Liver (tissue), 8 donors: ENCODE measurements at regions not wholly inside any gene's neighbourhood (a gene's known extent, or its start where the extent isn't known, plus 50 kb on each side); places are given as distances from the start of the nearest gene placed in this dataset.

ENCODE experiments used
- DNase-seq: peaks from one replicate; pipeline ENCODE4 v3.0.0-alpha.2; 2017; ENCODE audit warnings: low spot score
- H3K27ac ChIP-seq, 2 donors: one replicate each; pipeline ENCODE4 v1.7.0; 2013; ENCODE audit warnings: inconsistent platforms in 2 of 2, low read length in 2 of 2, control low read depth in 1 of 2, low read depth in 1 of 2, mild to moderate bottlenecking in 1 of 2
- H3K27me3 ChIP-seq, 4 donors: one replicate each; pipeline versions ENCODE4 v1.6.1 to v1.7.0; 2013; ENCODE audit warnings: low read length in 3 of 4, inconsistent platforms in 1 of 4, mild to moderate bottlenecking in 1 of 4, moderate library complexity in 1 of 4; ENCODE audit not compliant: control insufficient read depth in 4 of 4, insufficient read depth in 4 of 4
- H3K36me3 ChIP-seq, 4 donors: one replicate each; pipeline versions ENCODE4 v1.6.1 to v1.7.0; 2013; ENCODE audit warnings: low read length in 3 of 4, mild to moderate bottlenecking in 3 of 4, low read depth in 1 of 4, moderate library complexity in 1 of 4; ENCODE audit not compliant: control insufficient read depth in 4 of 4, insufficient read depth in 3 of 4
- H3K4me1 ChIP-seq, 4 donors: one replicate each; pipeline versions ENCODE4 v1.6.1 to v1.7.0; 2013; ENCODE audit warnings: low read length in 3 of 4, mild to moderate bottlenecking in 3 of 4, moderate library complexity in 1 of 4; ENCODE audit not compliant: control insufficient read depth in 4 of 4, insufficient read depth in 4 of 4
- H3K4me3 ChIP-seq, 3 donors: one replicate each; pipeline versions ENCODE4 v1.6.1 to v1.7.0; 2013; ENCODE audit warnings: low read length in 3 of 3, control low read depth in 1 of 3, low read depth in 1 of 3, mild to moderate bottlenecking in 1 of 3
- H3K9ac ChIP-seq, 2 donors: one replicate each; pipeline ENCODE4 v1.7.0; 2013; ENCODE audit warnings: low read length in 2 of 2, mild to moderate bottlenecking in 2 of 2, moderate library complexity in 2 of 2, control low read depth in 1 of 2, low read depth in 1 of 2
- H3K9me3 ChIP-seq, 4 donors: one replicate each; pipeline versions ENCODE4 v1.6.1 to v1.7.0; 2013; ENCODE audit warnings: low read length in 3 of 4; ENCODE audit not compliant: control insufficient read depth in 4 of 4
- ATF3 ChIP-seq: IDR thresholded peaks from 2 replicates; pipeline ENCODE4 v1.6.1; 2016; ENCODE audit warnings: antibody characterized with exemption
- CTCF ChIP-seq: fragments of 150-350 bp; IDR thresholded peaks from 2 replicates; pipeline ENCODE4 v1.5.1; 2017; ENCODE audit warnings: improper control_type of control experiment, low read depth, low read length; ENCODE audit not compliant: missing input control
- EGR1 ChIP-seq, 2 donors: IDR thresholded peaks; 2 replicates each; pipeline ENCODE4 v1.6.1; 2016 to 2018; ENCODE audit warnings: antibody characterized with exemption in 2 of 2, low read depth in 2 of 2
- FOXA1 ChIP-seq: IDR thresholded peaks from 2 replicates; pipeline ENCODE4 v1.6.1; 2016; ENCODE audit warnings: antibody characterized with exemption
- FOXA2 ChIP-seq: IDR thresholded peaks from 2 replicates; pipeline ENCODE4 v1.6.1; 2016; ENCODE audit warnings: antibody characterized with exemption
- GABPA ChIP-seq, 2 donors: IDR thresholded peaks in 1 of 2; conservative IDR thresholded peaks in 1 of 2; 2 replicates each; pipeline ENCODE4 v1.6.1; 2016; ENCODE audit warnings: antibody characterized with exemption in 2 of 2, mild to moderate bottlenecking in 1 of 2, moderate library complexity in 1 of 2
- HNF4A ChIP-seq, 2 donors: conservative IDR thresholded peaks; 2 replicates each; pipeline ENCODE4 v1.6.1; 2016; ENCODE audit warnings: antibody characterized with exemption in 2 of 2, mild to moderate bottlenecking in 2 of 2
- HNF4G ChIP-seq: IDR thresholded peaks from 2 replicates; pipeline ENCODE4 v1.6.1; 2016; ENCODE audit warnings: antibody characterized with exemption
- JUND ChIP-seq, 2 donors: IDR thresholded peaks; 2 replicates each; pipeline ENCODE4 v1.6.1; 2016; ENCODE audit warnings: antibody characterized with exemption in 2 of 2
- NR2F2 ChIP-seq: IDR thresholded peaks from 2 replicates; pipeline ENCODE4 v1.6.1; 2016; ENCODE audit warnings: antibody characterized with exemption
- RAD21 ChIP-seq, 2 donors: IDR thresholded peaks; 2 replicates each; pipeline ENCODE4 v1.6.1; 2016; ENCODE audit warnings: antibody characterized with exemption in 2 of 2, mild to moderate bottlenecking in 2 of 2
- REST ChIP-seq: IDR thresholded peaks from 2 replicates; pipeline ENCODE4 v1.6.1; 2016; ENCODE audit warnings: antibody characterized with exemption, mild to moderate bottlenecking
- RXRA ChIP-seq, 2 donors: IDR thresholded peaks; 2 replicates each; pipeline ENCODE4 v1.6.1; 2017 to 2018; ENCODE audit warnings: antibody characterized with exemption in 2 of 2, mild to moderate bottlenecking in 1 of 2
- SP1 ChIP-seq: IDR thresholded peaks from 2 replicates; pipeline ENCODE4 v1.6.1; 2018; ENCODE audit warnings: antibody characterized with exemption, mild to moderate bottlenecking
- TAF1 ChIP-seq: conservative IDR thresholded peaks from 2 replicates; pipeline ENCODE4 v1.6.1; 2016; ENCODE audit warnings: antibody characterized with exemption, mild to moderate bottlenecking
- YY1 ChIP-seq: IDR thresholded peaks from 2 replicates; pipeline ENCODE4 v1.6.1; 2016; ENCODE audit warnings: antibody characterized with exemption, mild to moderate bottlenecking
- WGBS: extraction: QIAGEN DNeasy Blood & Tissue Kit; methylation state at CpG from one replicate; pipeline ENCODE4 v1.1.7; 2013; 5-methylcytosine and 5-hydroxymethylcytosine counted together
- TF ChIP-seq, protein P1 (sequence below): IDR thresholded peaks from 2 replicates; pipeline ENCODE4 v1.6.1; 2016; ENCODE audit warnings: antibody characterized with exemption
- TF ChIP-seq, protein P2 (sequence below): IDR thresholded peaks from 2 replicates; pipeline ENCODE4 v1.6.1; 2016; ENCODE audit warnings: antibody characterized with exemption
- donor health status: healthy.
- donor health status: healthy.
- donor health status: healthy.
- donor health status: healthy.
- donor health status: healthy.

- no peak for TF ChIP-seq REST
- TF ChIP-seq EGR1 (IDR thresholded peaks at IDR 0.05; ENCODE audit: low read depth in 2 of 2), result no peak
- no peak for TF ChIP-seq CTCF
- no peak for TF ChIP-seq HNF4G
Measured at GRCh38 chr16:86403541-86404163, 106.7 kb upstream of the FOXF1 start (continued).

DNA sequence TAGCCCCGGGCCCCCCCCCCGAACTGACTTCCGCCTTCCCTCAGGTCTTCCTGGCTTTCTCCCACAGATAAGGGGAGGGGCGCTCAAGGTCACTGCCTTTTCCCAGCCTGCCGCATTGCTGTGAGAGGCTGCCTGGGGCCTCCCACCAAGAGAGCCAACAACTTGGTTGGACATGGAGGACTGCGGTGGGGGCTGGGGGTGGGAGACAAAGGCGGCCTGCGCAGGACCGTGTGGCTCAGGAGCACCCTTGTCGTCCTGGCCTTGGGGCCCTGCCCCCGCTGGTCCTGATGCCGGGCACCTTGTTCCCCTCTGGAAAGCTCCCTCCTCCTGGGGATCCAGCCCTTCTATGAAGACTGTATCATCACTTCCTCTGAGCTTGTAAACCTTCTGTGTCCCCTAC is 105.6 kb upstream of the FOXF1 start:
- Histone ChIP-seq H3K27me3 (peaks cover 0 to 13% (median under 1%) of the 10 kb centered on the region in 4 donors), H3K9me3 (no peaks in the 10 kb centered on the region), H3K36me3 (no peaks in the 10 kb centered on the region), H3K27ac (no peak overlapping the region), H3K9ac (no peak overlapping the region), H3K4me3 (no peak overlapping the region), H3K4me1 (no peaks in the 10 kb centered on the region)
- TF ChIP-seq FOXA1, result no peak
- no peak for TF ChIP-seq ATF3
- TF ChIP-seq RAD21 (IDR thresholded peaks at IDR 0.05), result no peak
- no peak for TF ChIP-seq SP1
- no peak for DNase-seq
- WGBS, result 57% methylated on average over 12 of the region's 12 CpGs

DNA sequence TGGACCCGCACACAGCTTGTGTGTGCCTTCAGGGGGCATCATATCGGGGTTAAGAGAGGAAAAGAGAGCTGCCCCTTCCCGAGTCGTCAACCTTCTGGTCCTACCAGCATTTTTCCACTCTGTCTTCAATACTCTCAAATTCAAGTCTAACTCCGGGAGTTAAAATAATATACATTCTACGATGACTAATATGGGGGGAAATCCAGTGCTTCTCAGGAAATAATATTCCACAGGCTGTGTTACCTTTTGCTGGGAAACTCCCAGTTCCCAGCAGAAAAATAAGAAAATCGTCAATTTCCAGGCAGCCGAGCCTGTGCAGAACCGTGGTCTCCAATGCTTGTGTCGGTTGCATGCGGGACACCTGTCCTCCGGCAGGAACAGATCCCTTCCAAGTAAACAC is 105.0 kb upstream of the FOXF1 start:
- Histone ChIP-seq H3K9ac (no peak overlapping the region), H3K27me3 (peaks cover 0 to 13% (median 2%) of the 10 kb centered on the region in 4 donors), H3K27ac (no peak overlapping the region), H3K4me1 (no peaks in the 10 kb centered on the region), H3K4me3 (no peak overlapping the region), H3K9me3 (no peaks in the 10 kb centered on the region), H3K36me3 (no peaks in the 10 kb centered on the region)
- DNase-seq, result no peak
- 60% methylated on average over 12 of the region's 12 CpGs for WGBS
- TF ChIP-seq EGR1 (IDR thresholded peaks at IDR 0.05; ENCODE audit: low read depth in 2 of 2) (no peak), CTCF (no peak), GABPA (IDR thresholded peaks at IDR 0.05 in 1 of 2, conservative IDR thresholded peaks at IDR 0.05 in 1 of 2) (no peak), HNF4A (conservative IDR thresholded peaks at IDR 0.05) (no peak), HNF4G (no peak), TAF1 (no peak), RAD21 (IDR thresholded peaks at IDR 0.05) (no peak), SP1 (no peak), JUND (IDR thresholded peaks at IDR 0.05) (no peak), RXRA (IDR thresholded peaks at IDR 0.05) (no peak), NR2F2 (no peak), YY1 (no peak), FOXA2 (no peak)
- TF ChIP-seq, protein P1, sequence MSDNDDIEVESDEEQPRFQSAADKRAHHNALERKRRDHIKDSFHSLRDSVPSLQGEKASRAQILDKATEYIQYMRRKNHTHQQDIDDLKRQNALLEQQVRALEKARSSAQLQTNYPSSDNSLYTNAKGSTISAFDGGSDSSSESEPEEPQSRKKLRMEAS, result no peak
- TF ChIP-seq, protein P2, sequence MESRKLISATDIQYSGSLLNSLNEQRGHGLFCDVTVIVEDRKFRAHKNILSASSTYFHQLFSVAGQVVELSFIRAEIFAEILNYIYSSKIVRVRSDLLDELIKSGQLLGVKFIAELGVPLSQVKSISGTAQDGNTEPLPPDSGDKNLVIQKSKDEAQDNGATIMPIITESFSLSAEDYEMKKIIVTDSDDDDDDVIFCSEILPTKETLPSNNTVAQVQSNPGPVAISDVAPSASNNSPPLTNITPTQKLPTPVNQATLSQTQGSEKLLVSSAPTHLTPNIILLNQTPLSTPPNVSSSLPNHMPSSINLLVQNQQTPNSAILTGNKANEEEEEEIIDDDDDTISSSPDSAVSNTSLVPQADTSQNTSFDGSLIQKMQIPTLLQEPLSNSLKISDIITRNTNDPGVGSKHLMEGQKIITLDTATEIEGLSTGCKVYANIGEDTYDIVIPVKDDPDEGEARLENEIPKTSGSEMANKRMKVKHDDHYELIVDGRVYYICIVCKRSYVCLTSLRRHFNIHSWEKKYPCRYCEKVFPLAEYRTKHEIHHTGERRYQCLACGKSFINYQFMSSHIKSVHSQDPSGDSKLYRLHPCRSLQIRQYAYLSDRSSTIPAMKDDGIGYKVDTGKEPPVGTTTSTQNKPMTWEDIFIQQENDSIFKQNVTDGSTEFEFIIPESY, result no peak
